HL-60 (cell line): ENCODE measurements at regions not wholly inside any gene's neighbourhood (a gene's known extent, or its start where the extent isn't known, plus 50 kb on each side); places are given as distances from the start of the nearest gene placed in this dataset.

Experiments
- DNase-seq, 2 experiments: peaks; one replicate each; pipeline ENCODE4 v3.0.0-alpha.2; 2010 to 2020; ENCODE audit warnings: low read depth in 1 of 2, low spot score in 1 of 2
- H3K27ac ChIP-seq: fragments of 250-450 bp; sonication (Bioruptor Pico); replicated peaks from 2 replicates; pipeline ENCODE4 v1.5.1; 2020; ENCODE audit warnings: mild to moderate bottlenecking, moderate library complexity
- H3K27me3 ChIP-seq: fragments of 250-450 bp; sonication (Bioruptor Pico); 2 replicates; pipeline ENCODE4 v1.5.1; 2021; ENCODE audit warnings: mild to moderate bottlenecking, moderate library complexity; ENCODE audit not compliant: insufficient read depth, poor library complexity, severe bottlenecking
- H3K4me3 ChIP-seq: replicated peaks from 2 replicates; pipeline ENCODE4 v1.5.1; 2011; ENCODE audit warnings: mild to moderate bottlenecking, control low read depth, low read length; ENCODE audit not compliant: insufficient read depth
- CTCF ChIP-seq: IDR thresholded peaks from one replicate; pipeline ENCODE4 v1.5.1; 2011; ENCODE audit warnings: low read length, control low read depth, inconsistent platforms; ENCODE audit not compliant: insufficient read depth
- GABPA ChIP-seq: IDR thresholded peaks from 2 replicates; pipeline ENCODE4 v1.6.1; 2012; ENCODE audit warnings: low read depth
- POLR2AphosphoS5 ChIP-seq: IDR thresholded peaks from 2 replicates; pipeline ENCODE4 v1.6.1; 2012; ENCODE audit warnings: low read depth
- SPI1 ChIP-seq: IDR thresholded peaks from 2 replicates; pipeline ENCODE4 v1.6.1; 2012; ENCODE audit warnings: low read depth, mild to moderate bottlenecking, borderline replicate concordance
- TF ChIP-seq, protein P1 (sequence below): IDR thresholded peaks from 2 replicates; pipeline ENCODE4 v1.6.1; 2012; ENCODE audit warnings: low read depth; ENCODE audit not compliant: insufficient replicate concordance

DNA sequence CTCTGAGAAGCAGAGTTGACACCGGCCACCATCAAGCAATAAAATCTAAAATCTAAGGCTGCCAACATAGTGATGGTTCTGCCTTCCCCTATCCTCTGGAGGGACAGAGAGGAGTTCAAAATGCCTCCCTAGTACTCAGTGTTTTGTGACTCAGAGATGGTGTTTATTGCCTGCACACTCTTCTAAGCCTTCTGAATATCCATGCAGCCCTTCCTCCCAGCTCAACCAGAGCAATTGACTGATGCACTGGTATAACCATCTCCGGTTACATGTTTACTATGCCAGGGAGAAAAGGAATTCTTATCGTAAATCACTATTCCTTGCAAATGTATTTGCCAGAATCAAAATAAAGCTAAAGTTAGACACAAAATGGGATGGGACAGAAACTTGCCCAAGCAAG lies 132.9 kb upstream of the RAB4A start:
- no peaks in the 10 kb centered on the region for H3K27me3 ChIP-seq
- TF ChIP-seq SPI1 (no peak), POLR2AphosphoS5 (no peak), GABPA (no peak), CTCF (no peak)
- TF ChIP-seq, protein P1, sequence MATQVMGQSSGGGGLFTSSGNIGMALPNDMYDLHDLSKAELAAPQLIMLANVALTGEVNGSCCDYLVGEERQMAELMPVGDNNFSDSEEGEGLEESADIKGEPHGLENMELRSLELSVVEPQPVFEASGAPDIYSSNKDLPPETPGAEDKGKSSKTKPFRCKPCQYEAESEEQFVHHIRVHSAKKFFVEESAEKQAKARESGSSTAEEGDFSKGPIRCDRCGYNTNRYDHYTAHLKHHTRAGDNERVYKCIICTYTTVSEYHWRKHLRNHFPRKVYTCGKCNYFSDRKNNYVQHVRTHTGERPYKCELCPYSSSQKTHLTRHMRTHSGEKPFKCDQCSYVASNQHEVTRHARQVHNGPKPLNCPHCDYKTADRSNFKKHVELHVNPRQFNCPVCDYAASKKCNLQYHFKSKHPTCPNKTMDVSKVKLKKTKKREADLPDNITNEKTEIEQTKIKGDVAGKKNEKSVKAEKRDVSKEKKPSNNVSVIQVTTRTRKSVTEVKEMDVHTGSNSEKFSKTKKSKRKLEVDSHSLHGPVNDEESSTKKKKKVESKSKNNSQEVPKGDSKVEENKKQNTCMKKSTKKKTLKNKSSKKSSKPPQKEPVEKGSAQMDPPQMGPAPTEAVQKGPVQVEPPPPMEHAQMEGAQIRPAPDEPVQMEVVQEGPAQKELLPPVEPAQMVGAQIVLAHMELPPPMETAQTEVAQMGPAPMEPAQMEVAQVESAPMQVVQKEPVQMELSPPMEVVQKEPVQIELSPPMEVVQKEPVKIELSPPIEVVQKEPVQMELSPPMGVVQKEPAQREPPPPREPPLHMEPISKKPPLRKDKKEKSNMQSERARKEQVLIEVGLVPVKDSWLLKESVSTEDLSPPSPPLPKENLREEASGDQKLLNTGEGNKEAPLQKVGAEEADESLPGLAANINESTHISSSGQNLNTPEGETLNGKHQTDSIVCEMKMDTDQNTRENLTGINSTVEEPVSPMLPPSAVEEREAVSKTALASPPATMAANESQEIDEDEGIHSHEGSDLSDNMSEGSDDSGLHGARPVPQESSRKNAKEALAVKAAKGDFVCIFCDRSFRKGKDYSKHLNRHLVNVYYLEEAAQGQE: no peak
- no peak for DNase-seq
- no peak overlapping the region for H3K4me3 ChIP-seq
- H3K27ac ChIP-seq: no peak overlapping the region

- TF ChIP-seq CTCF (no peak), GABPA (no peak), POLR2AphosphoS5 (no peak), SPI1 (no peak)
- TF ChIP-seq, protein P1: no peak
- DNase-seq: no peak
- Histone ChIP-seq H3K4me3 (no peak overlapping the region), H3K27ac (no peak overlapping the region), H3K27me3 (no peaks in the 10 kb centered on the region)
Measured at GRCh38 chr1:229139331-229140118, 131.4 kb upstream of the RAB4A start.

DNA sequence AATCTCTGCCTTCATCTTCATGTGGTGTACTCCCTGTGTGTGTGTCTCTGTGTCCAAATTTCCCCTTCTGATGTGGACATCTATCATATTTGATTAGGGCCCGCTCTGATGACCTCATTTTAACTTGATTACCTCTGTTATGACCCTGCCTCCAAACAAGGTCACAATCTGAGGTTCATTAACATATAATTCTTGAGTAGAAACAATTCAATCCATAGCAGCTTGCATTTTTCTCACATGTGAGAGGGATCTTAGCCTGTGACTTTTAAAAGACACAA lies 130.9 kb upstream of the RAB4A start:
- TF ChIP-seq POLR2AphosphoS5 (no peak), SPI1 (no peak), GABPA (no peak)
- Histone ChIP-seq H3K4me3 (no peak overlapping the region), H3K27me3 (no peaks in the 10 kb centered on the region), H3K27ac (no peak overlapping the region)
- DNase-seq: no peak

DNA sequence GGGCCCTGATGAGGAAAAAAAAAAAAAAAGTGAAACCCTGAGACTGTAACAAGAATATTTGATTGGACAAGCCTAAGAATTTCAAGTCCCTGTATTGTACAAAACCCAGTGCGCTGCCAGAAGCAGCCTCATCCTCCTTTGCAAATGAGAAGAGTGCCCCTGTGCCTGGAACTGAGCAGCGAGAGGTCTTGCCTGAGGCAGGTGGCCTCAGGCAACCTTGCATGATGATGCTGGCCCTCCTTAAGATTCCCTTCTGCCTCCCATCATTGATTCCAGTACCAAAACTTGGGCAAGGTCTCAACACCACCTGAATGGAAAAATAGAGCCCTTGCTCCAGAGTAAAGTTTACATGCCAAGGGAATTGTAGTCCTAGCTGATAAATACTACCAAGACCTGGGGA lies 129.6 kb upstream of the RAB4A start:
- no peak overlapping the region for H3K4me3 ChIP-seq
- no peak for TF ChIP-seq SPI1
- TF ChIP-seq CTCF: no peak
- no peak for TF ChIP-seq POLR2AphosphoS5
- TF ChIP-seq, protein P1: no peak
- no peak for TF ChIP-seq GABPA
- DNase-seq: no peak
- H3K27me3 ChIP-seq: no peaks in the 10 kb centered on the region
- H3K27ac ChIP-seq: no peak overlapping the region
